IMR-90 (cell line): ENCODE measurements at regions not wholly inside any gene's neighbourhood (a gene's known extent, or its start where the extent isn't known, plus 50 kb on each side); places are given as distances from the start of the nearest gene placed in this dataset.

Source experiments
- ATAC-seq: fragments of 200-7000 bp; cut with Tn5 transposase; 2 replicates; pipeline ENCODE4 v1.9.1; 2020; ENCODE audit warnings: low read depth, mild to moderate bottlenecking, moderate library complexity
- BruUV-seq: library from RNA; stranded (reverse); fragments of 400-500 nt; replicated peaks from 2 replicates; lab custom pipeline; 2021; lab: Mats Ljungman, UMichigan
- CTCF ChIA-PET: fragments of 300-600 bp; formaldehyde crosslinking; extraction: SDS; loops from one replicate; lab custom pipeline; 2021; ENCODE audit warnings: antibody characterized with exemption; lab: Yijun Ruan, JAX
- POLR2A ChIA-PET: fragments of 300-600 bp; sonication (Branson Sonifier 250); formaldehyde crosslinking; loops from one replicate; lab custom pipeline; 2022; ENCODE audit warnings: antibody characterized with exemption; ENCODE audit not compliant: unreplicated experiment; lab: Charles Lee
- DNase-seq: peaks from one replicate; pipeline ENCODE4 v3.0.0; 2013
- H2AFZ ChIP-seq: replicated peaks from 2 replicates; pipeline ENCODE3; 2013; ENCODE audit warnings: low read length, mild to moderate bottlenecking; ENCODE audit not compliant: poor library complexity
- H2AK5ac ChIP-seq: 2 replicates; pipeline ENCODE4 v1.6.1; 2013; ENCODE audit warnings: low read depth, low read length, inconsistent platforms
- H2AK9ac ChIP-seq: replicated peaks from 2 replicates; pipeline ENCODE3; 2013; ENCODE audit warnings: mild to moderate bottlenecking, low read depth, low read length, moderate library complexity; ENCODE audit not compliant: poor library complexity
- H2BK120ac ChIP-seq: 2 replicates; pipeline ENCODE4 v1.6.1; 2013; ENCODE audit warnings: low read depth, low read length, inconsistent platforms
- H2BK15ac ChIP-seq: 3 replicates; pipeline ENCODE4 v1.6.1; 2013; ENCODE audit warnings: low read depth, low read length, inconsistent platforms
- H2BK20ac ChIP-seq: 2 replicates; pipeline ENCODE4 v1.6.1; 2013; ENCODE audit warnings: low read depth, mild to moderate bottlenecking, inconsistent platforms, low read length, moderate library complexity
- H2BK5ac ChIP-seq: 2 replicates; pipeline ENCODE4 v1.6.1; 2013; ENCODE audit warnings: mild to moderate bottlenecking, low read depth, low read length, inconsistent platforms; ENCODE audit not compliant: poor library complexity, severe bottlenecking
- H3K14ac ChIP-seq: replicated peaks from 2 replicates; pipeline ENCODE4 v1.6.1; 2013; ENCODE audit warnings: low read depth, low read length, inconsistent platforms
- H3K18ac ChIP-seq: 2 replicates; pipeline ENCODE4 v1.6.1; 2013; ENCODE audit warnings: low read depth, low read length, control low read depth
- H3K23ac ChIP-seq: 2 replicates; pipeline ENCODE4 v1.6.1; 2013; ENCODE audit warnings: low read depth, low read length, inconsistent platforms
- H3K27ac ChIP-seq: 2 replicates; pipeline ENCODE4 v1.5.1; 2013; ENCODE audit warnings: mild to moderate bottlenecking, control low read depth, low read length; ENCODE audit not compliant: insufficient read depth
- H3K27me3 ChIP-seq: 2 replicates; pipeline ENCODE4 v1.6.1; 2013; ENCODE audit warnings: low read length; ENCODE audit not compliant: control insufficient read depth, insufficient read depth
- H3K36me3 ChIP-seq: 2 replicates; pipeline ENCODE4 v1.6.1; 2013; ENCODE audit warnings: low read length, mixed read lengths; ENCODE audit not compliant: control insufficient read depth, insufficient read depth
- H3K4ac ChIP-seq: 2 replicates; pipeline ENCODE4 v1.6.1; 2013; ENCODE audit warnings: low read depth, low read length, inconsistent platforms
- H3K4me1 ChIP-seq: 2 replicates; pipeline ENCODE4 v1.6.1; 2013; ENCODE audit warnings: low read length, mixed read lengths; ENCODE audit not compliant: control insufficient read depth, insufficient read depth
- H3K4me2 ChIP-seq: 2 replicates; pipeline ENCODE4 v1.6.1; 2013; ENCODE audit warnings: low read depth, mild to moderate bottlenecking, control low read depth, low read length, moderate library complexity
- H3K4me3 ChIP-seq: 2 replicates; pipeline ENCODE4 v1.5.1; 2013; ENCODE audit warnings: low read depth, mild to moderate bottlenecking, control low read depth, low read length, moderate library complexity; ENCODE audit not compliant: insufficient read depth
- H3K56ac ChIP-seq: 2 replicates; pipeline ENCODE4 v1.6.1; 2013; ENCODE audit warnings: low read length, inconsistent platforms; ENCODE audit not compliant: insufficient read depth; ENCODE audit errors: extremely low read depth
- H3K79me1 ChIP-seq, 2 experiments: 2 replicates each; pipeline ENCODE4 v1.6.1; 2013; ENCODE audit warnings: low read length in 2 of 2, inconsistent platforms in 1 of 2, low read depth in 1 of 2
- H3K9ac ChIP-seq: 2 replicates; pipeline ENCODE4 v1.6.1; 2013; ENCODE audit warnings: low read depth, low read length, control low read depth
- H3K9me1 ChIP-seq: 2 replicates; pipeline ENCODE4 v1.6.1; 2013; ENCODE audit warnings: low read length, inconsistent platforms; ENCODE audit not compliant: insufficient read depth
- H3K9me3 ChIP-seq: 2 replicates; pipeline ENCODE4 v1.6.1; 2013; ENCODE audit warnings: low read length; ENCODE audit not compliant: control insufficient read depth, insufficient read depth
- H4K20me1 ChIP-seq: 2 replicates; pipeline ENCODE4 v1.6.1; 2013; ENCODE audit warnings: low read length, inconsistent platforms; ENCODE audit not compliant: insufficient read depth
- H4K5ac ChIP-seq: 2 replicates; pipeline ENCODE4 v1.6.1; 2013; ENCODE audit warnings: mild to moderate bottlenecking, low read depth, low read length, control low read depth
- H4K8ac ChIP-seq, 2 experiments: 2 replicates each; pipeline ENCODE4 v1.6.1; 2013; ENCODE audit warnings: low read depth in 2 of 2, low read length in 2 of 2, control low read depth in 1 of 2, inconsistent platforms in 1 of 2
- H4K91ac ChIP-seq: 2 replicates; pipeline ENCODE4 v1.6.1; 2013; ENCODE audit warnings: low read depth, low read length, inconsistent platforms; ENCODE audit not compliant: insufficient read depth
- BHLHE40 ChIP-seq: fragments of 150-350 bp; IDR thresholded peaks from 2 replicates; pipeline ENCODE4 v1.6.1; 2016; ENCODE audit warnings: mild to moderate bottlenecking, low read depth, low read length
- CEBPB ChIP-seq: IDR thresholded peaks from 2 replicates; pipeline ENCODE4 v1.6.1; 2012; ENCODE audit warnings: low read depth, low read length, improper control_type of control experiment
- CHD1 ChIP-seq: IDR thresholded peaks from 2 replicates; pipeline ENCODE4 v1.6.1; 2012; ENCODE audit warnings: low read depth, low read length, improper control_type of control experiment
- ELK1 ChIP-seq: fragments of 150-350 bp; IDR thresholded peaks from 2 replicates; pipeline ENCODE4 v1.6.1; 2016; ENCODE audit warnings: low read depth, mild to moderate bottlenecking, low read length, moderate library complexity, borderline replicate concordance
- FOS ChIP-seq: fragments of 150-350 bp; IDR thresholded peaks from 2 replicates; pipeline ENCODE4 v1.6.1; 2016; ENCODE audit warnings: low read depth, low read length
- MAFK ChIP-seq: IDR thresholded peaks from 2 replicates; pipeline ENCODE4 v1.6.1; 2012; ENCODE audit warnings: low read depth, low read length, improper control_type of control experiment
- MAZ ChIP-seq: IDR thresholded peaks from 2 replicates; pipeline ENCODE4 v1.6.1; 2012; ENCODE audit warnings: low read depth, mild to moderate bottlenecking, low read length, improper control_type of control experiment, moderate library complexity, borderline replicate concordance
- MXI1 ChIP-seq: IDR thresholded peaks from 2 replicates; pipeline ENCODE4 v1.6.1; 2012; ENCODE audit warnings: low read depth, mild to moderate bottlenecking, low read length, moderate library complexity, borderline replicate concordance
- NFE2L2 ChIP-seq: fragments of 150-350 bp; IDR thresholded peaks from 2 replicates; pipeline ENCODE4 v1.6.1; 2016; ENCODE audit warnings: low read depth, mild to moderate bottlenecking, low read length
- POLR2A ChIP-seq: IDR thresholded peaks from 2 replicates; pipeline ENCODE4 v1.6.1; 2012; ENCODE audit warnings: mild to moderate bottlenecking, low read depth, low read length
- RAD21 ChIP-seq: IDR thresholded peaks from 2 replicates; pipeline ENCODE4 v1.6.1; 2012; ENCODE audit warnings: low read length, improper control_type of control experiment
- RCOR1 ChIP-seq: IDR thresholded peaks from 2 replicates; pipeline ENCODE4 v1.6.1; 2012; ENCODE audit warnings: mild to moderate bottlenecking, low read length, improper control_type of control experiment; ENCODE audit not compliant: insufficient replicate concordance
- RFX5 ChIP-seq: IDR thresholded peaks from 2 replicates; pipeline ENCODE4 v1.8.0; 2012; ENCODE audit warnings: low read depth, mild to moderate bottlenecking, low read length, moderate library complexity
- SMC3 ChIP-seq: fragments of 150-350 bp; IDR thresholded peaks from 2 replicates; pipeline ENCODE4 v1.6.1; 2016; ENCODE audit warnings: low read depth, mild to moderate bottlenecking, antibody characterized with exemption, low read length, moderate library complexity
- USF2 ChIP-seq: fragments of 150-350 bp; IDR thresholded peaks from 2 replicates; pipeline ENCODE4 v1.6.1; 2017; ENCODE audit warnings: mild to moderate bottlenecking, antibody characterized with exemption, low read length, low read depth
- WGBS, 2 experiments: methylation state at CpG; one replicate each; pipeline versions ENCODE4 v1.1.5 to v1.1.7; 2013; ENCODE audit warnings: missing lambda C conversion rate in 2 of 2; ENCODE audit not compliant: insufficient read length in 1 of 2; ENCODE audit errors: extremely low coverage in 2 of 2; 5-methylcytosine and 5-hydroxymethylcytosine counted together
- dilution Hi-C: fragments of 300-500 bp; cut with HindIII; formaldehyde crosslinking; loops from one replicate; pipeline ENCODE4 v1.14.3; 2018; ENCODE audit warnings: low sequenced_read_pairs; ENCODE audit not compliant: unreplicated experiment
- in situ Hi-C: fragments of 300-500 bp; cut with MboI; formaldehyde crosslinking; loops from 3 replicates; pipeline ENCODE4 v1.14.3; 2019; ENCODE audit warnings: low sequenced_read_pairs, inconsistent platforms, mixed read lengths
- intact Hi-C: fragments of 100-400 bp; cut with micrococcal nuclease; formaldehyde crosslinking; loops from 2 replicates; pipeline ENCODE4 v1.10.0; 2022
- TF ChIP-seq, protein P1 (sequence below): conservative IDR thresholded peaks from 2 replicates; pipeline ENCODE4 v1.5.1; 2012; ENCODE audit warnings: mild to moderate bottlenecking, low read depth, low read length, improper control_type of control experiment

DNA sequence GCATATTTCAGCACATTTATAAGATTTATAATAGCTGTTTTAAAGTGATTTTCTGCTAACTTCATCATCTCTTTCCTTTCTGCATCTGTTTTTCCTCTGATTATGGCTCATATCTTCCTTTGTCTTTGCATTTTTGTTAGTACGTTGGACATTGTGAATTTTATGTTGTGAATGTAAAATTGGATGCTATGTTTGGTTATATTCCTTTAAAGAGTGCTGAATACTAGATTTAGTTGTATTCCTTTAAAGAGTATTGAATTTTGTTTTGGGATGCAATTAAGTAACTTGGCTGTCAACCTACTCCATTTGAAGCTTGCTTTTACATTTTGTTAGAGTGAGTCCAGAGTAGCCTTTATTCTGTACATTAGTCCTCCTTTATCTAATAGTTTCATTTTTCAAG lies 81.2 kb downstream of the ZNF777 start:
- Histone ChIP-seq H4K5ac (no peak overlapping the region), H3K4me3 (no peak overlapping the region), H3K4ac (no peak overlapping the region), H3K27me3 (no peaks in the 10 kb centered on the region), H3K14ac (no peak overlapping the region), H2AFZ (no peak overlapping the region), H2AK5ac (no peak overlapping the region), H2BK5ac (no peak overlapping the region), H3K27ac (no peak overlapping the region), H4K91ac (no peak overlapping the region), H3K9ac (no peak overlapping the region), H3K9me1 (no peaks in the 10 kb centered on the region), H3K23ac (no peak overlapping the region), H2BK20ac (no peak overlapping the region), H4K20me1 (no peaks in the 10 kb centered on the region), H3K9me3 (no peaks in the 10 kb centered on the region; the same call in 1 of the 2 replicates), H3K18ac (no peak overlapping the region), H4K8ac (no peak overlapping the region), H2AK9ac (no peak overlapping the region), H3K56ac (no peak overlapping the region), H3K4me1 (no peaks in the 10 kb centered on the region), H2BK120ac (no peak overlapping the region), H3K4me2 (no peak overlapping the region), H3K79me1 (no peaks in the 10 kb centered on the region), H3K36me3 (no peaks in the 10 kb centered on the region), H2BK15ac (no peak overlapping the region)
- ATAC-seq = no peak
- dilution Hi-C loops = no loop called here
- no peak for DNase-seq
- intact Hi-C loops = loop anchor here (10.0 kb wide), 1 partner anchor 55 kb away; no protein-coding TSS in a partner anchor
- TF ChIP-seq MAZ (no peak), FOS (no peak), POLR2A (no peak), SMC3 (no peak), MXI1 (no peak), MAFK (no peak), CHD1 (no peak), ELK1 (no peak), RCOR1 (no peak), CEBPB (no peak), RFX5 (no peak), NFE2L2 (no peak), BHLHE40 (no peak), RAD21 (no peak), USF2 (no peak)
- TF ChIP-seq, protein P1, sequence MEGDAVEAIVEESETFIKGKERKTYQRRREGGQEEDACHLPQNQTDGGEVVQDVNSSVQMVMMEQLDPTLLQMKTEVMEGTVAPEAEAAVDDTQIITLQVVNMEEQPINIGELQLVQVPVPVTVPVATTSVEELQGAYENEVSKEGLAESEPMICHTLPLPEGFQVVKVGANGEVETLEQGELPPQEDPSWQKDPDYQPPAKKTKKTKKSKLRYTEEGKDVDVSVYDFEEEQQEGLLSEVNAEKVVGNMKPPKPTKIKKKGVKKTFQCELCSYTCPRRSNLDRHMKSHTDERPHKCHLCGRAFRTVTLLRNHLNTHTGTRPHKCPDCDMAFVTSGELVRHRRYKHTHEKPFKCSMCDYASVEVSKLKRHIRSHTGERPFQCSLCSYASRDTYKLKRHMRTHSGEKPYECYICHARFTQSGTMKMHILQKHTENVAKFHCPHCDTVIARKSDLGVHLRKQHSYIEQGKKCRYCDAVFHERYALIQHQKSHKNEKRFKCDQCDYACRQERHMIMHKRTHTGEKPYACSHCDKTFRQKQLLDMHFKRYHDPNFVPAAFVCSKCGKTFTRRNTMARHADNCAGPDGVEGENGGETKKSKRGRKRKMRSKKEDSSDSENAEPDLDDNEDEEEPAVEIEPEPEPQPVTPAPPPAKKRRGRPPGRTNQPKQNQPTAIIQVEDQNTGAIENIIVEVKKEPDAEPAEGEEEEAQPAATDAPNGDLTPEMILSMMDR = no peak
- WGBS, 2 experiments = no CpG with 5 or more reads among the region's 1 CpG
- POLR2A ChIA-PET = no interaction called here
- CTCF ChIA-PET = no interaction called here
- no TSS peak for BruUV-seq
- in situ Hi-C loops = no loop called here
